Neuronal stem cell (in vitro differentiated cells): ENCODE measurements at regions not wholly inside any gene's neighbourhood (a gene's known extent, or its start where the extent isn't known, plus 50 kb on each side); places are given as distances from the start of the nearest gene placed in this dataset.

ENCODE experiments used
- DNase-seq: peaks from one replicate; pipeline ENCODE4 v3.0.0-alpha.2; 2013; ENCODE audit warnings: low spot score
- H2AFZ ChIP-seq: one replicate; pipeline ENCODE4 v1.6.1; 2013; ENCODE audit warnings: mild to moderate bottlenecking, low read length, inconsistent platforms
- H2AK5ac ChIP-seq: 2 replicates; pipeline ENCODE4 v1.6.1; 2013; ENCODE audit warnings: low read depth, mild to moderate bottlenecking, inconsistent platforms, low read length, moderate library complexity, mixed read lengths
- H2BK120ac ChIP-seq: 2 replicates; pipeline ENCODE4 v1.6.1; 2013; ENCODE audit warnings: low read depth, mild to moderate bottlenecking, inconsistent platforms, low read length, moderate library complexity, mixed read lengths
- H2BK12ac ChIP-seq: one replicate; pipeline ENCODE4 v1.6.1; 2013; ENCODE audit warnings: low read length, inconsistent platforms
- H2BK15ac ChIP-seq: 2 replicates; pipeline ENCODE4 v1.6.1; 2013; ENCODE audit warnings: mild to moderate bottlenecking, low read length, inconsistent platforms, mixed read lengths
- H2BK5ac ChIP-seq: one replicate; pipeline ENCODE4 v1.6.1; 2013; ENCODE audit warnings: inconsistent platforms, mild to moderate bottlenecking, low read length, moderate library complexity
- H3K14ac ChIP-seq: one replicate; pipeline ENCODE4 v1.6.1; 2013; ENCODE audit warnings: low read length, inconsistent platforms
- H3K18ac ChIP-seq: 2 replicates; pipeline ENCODE4 v1.6.1; 2013; ENCODE audit warnings: low read length, inconsistent platforms
- H3K23ac ChIP-seq: 2 replicates; pipeline ENCODE4 v1.6.1; 2013; ENCODE audit warnings: low read depth, mild to moderate bottlenecking, mixed read lengths, low read length, inconsistent platforms; ENCODE audit not compliant: poor library complexity
- H3K27ac ChIP-seq: replicated peaks from 3 replicates; pipeline ENCODE4 v1.5.1; 2013; ENCODE audit warnings: low read length, inconsistent platforms
- H3K27me3 ChIP-seq, 3 experiments: 2 replicates each; pipeline ENCODE4 v1.6.1; 2013; ENCODE audit warnings: low read length in 3 of 3, mild to moderate bottlenecking in 2 of 3, inconsistent platforms in 1 of 3, low read depth in 1 of 3, mixed read lengths in 1 of 3, moderate library complexity in 1 of 3; ENCODE audit not compliant: control insufficient read depth in 3 of 3, insufficient read depth in 3 of 3
- H3K36me3 ChIP-seq, 2 donors: replicated peaks in 1 of 2; 2 replicates each; pipeline ENCODE4 v1.6.1; 2013; ENCODE audit warnings: low read length in 2 of 2; ENCODE audit not compliant: control insufficient read depth in 2 of 2, insufficient read depth in 2 of 2
- H3K4ac ChIP-seq: 2 replicates; pipeline ENCODE4 v1.6.1; 2013; ENCODE audit warnings: inconsistent platforms, mild to moderate bottlenecking, low read length, moderate library complexity
- H3K4me1 ChIP-seq, 2 donors: 1 replicate in 1 of 2; 2 replicates in 1 of 2; pipeline ENCODE4 v1.6.1; 2013; ENCODE audit warnings: low read length in 2 of 2, low read depth in 1 of 2; ENCODE audit not compliant: control insufficient read depth in 2 of 2, insufficient read depth in 1 of 2
- H3K4me2 ChIP-seq: one replicate; pipeline ENCODE4 v1.6.1; 2013; ENCODE audit warnings: mild to moderate bottlenecking, low read length, inconsistent platforms; ENCODE audit not compliant: insufficient read depth, poor library complexity, severe bottlenecking
- H3K4me3 ChIP-seq, 2 donors: 2 replicates each; pipeline ENCODE4 v1.5.1; 2013; ENCODE audit warnings: low read length in 2 of 2, mild to moderate bottlenecking in 2 of 2, inconsistent platforms in 1 of 2, moderate library complexity in 1 of 2
- H3K79me1 ChIP-seq: one replicate; pipeline ENCODE4 v1.6.1; 2013; ENCODE audit warnings: low read depth, mild to moderate bottlenecking, inconsistent platforms, low read length, moderate library complexity
- H3K9ac ChIP-seq: one replicate; pipeline ENCODE4 v1.6.1; 2013; ENCODE audit warnings: mild to moderate bottlenecking, low read depth, low read length, inconsistent platforms; ENCODE audit not compliant: poor library complexity
- H3K9me3 ChIP-seq, 2 donors: replicated peaks in 1 of 2; 2 replicates each; pipeline versions ENCODE3 to v1.6.1; 2013; ENCODE audit warnings: low read length in 2 of 2, mild to moderate bottlenecking in 2 of 2, inconsistent platforms in 1 of 2, low read depth in 1 of 2, mixed read lengths in 1 of 2, moderate library complexity in 1 of 2; ENCODE audit not compliant: control insufficient read depth in 2 of 2, insufficient read depth in 1 of 2
- H4K8ac ChIP-seq: one replicate; pipeline ENCODE4 v1.6.1; 2013; ENCODE audit warnings: low read depth, mild to moderate bottlenecking, inconsistent platforms, low read length, moderate library complexity
- H4K91ac ChIP-seq: one replicate; pipeline ENCODE4 v1.6.1; 2013; ENCODE audit warnings: low read length, low read depth, mild to moderate bottlenecking, inconsistent platforms; ENCODE audit not compliant: poor library complexity
- WGBS, 2 donors: extraction: QIAGEN DNeasy Blood & Tissue Kit; methylation state at CpG; one replicate each; pipeline ENCODE4 v1.1.7; 2013; ENCODE audit warnings: missing lambda C conversion rate in 2 of 2, mixed read lengths in 1 of 2; ENCODE audit not compliant: insufficient read length in 2 of 2, insufficient replicate concordance in 1 of 2; ENCODE audit errors: extremely low coverage in 2 of 2; 5-methylcytosine and 5-hydroxymethylcytosine counted together

- Histone ChIP-seq H3K4me1 (no peaks in the 10 kb centered on the region), H2AFZ (peak overlapping the region; percentile 67), H3K9me3 (peaks cover 0 to 5% of the 10 kb centered on the region in 2 donors), H2AK5ac (no peak overlapping the region), H4K8ac (no peak overlapping the region), H2BK5ac (no peak overlapping the region), H3K14ac (no peak overlapping the region), H3K4me3 (no peak overlapping the region), H4K91ac (no peak overlapping the region), H2BK120ac (no peak overlapping the region), H2BK15ac (no peak overlapping the region), H3K27me3 (no peaks in the 10 kb centered on the region), H3K18ac (no peak overlapping the region), H3K4me2 (no peak overlapping the region), H3K23ac (no peak overlapping the region), H3K27ac (no peak overlapping the region), H3K36me3 (no peaks in the 10 kb centered on the region), H3K4ac (no peak overlapping the region), H3K9ac (no peak overlapping the region), H3K79me1 (no peaks in the 10 kb centered on the region), H2BK12ac (no peak overlapping the region)
- no CpG with 5 or more reads among the region's 1 CpG for WGBS, 2 donors
- DNase-seq: peak; percentile 3
These were observed 70.7 kb upstream of the STEAP4 start for GRCh38 chr7:88377434-88377833.

GRCh38 chr7:88368686-88369085, 62.0 kb upstream of the STEAP4 start:
- Histone ChIP-seq H4K8ac (no peak overlapping the region), H3K4me1 (no peaks in the 10 kb centered on the region), H3K23ac (no peak overlapping the region), H2BK12ac (no peak overlapping the region), H3K36me3 (no peaks in the 10 kb centered on the region), H4K91ac (no peak overlapping the region), H2BK120ac (no peak overlapping the region), H3K18ac (no peak overlapping the region), H3K4ac (no peak overlapping the region), H3K14ac (no peak overlapping the region), H2BK5ac (no peak overlapping the region), H3K9ac (no peak overlapping the region), H3K4me2 (no peak overlapping the region), H3K4me3 (no peak overlapping the region), H2AFZ (no peak overlapping the region), H3K27ac (no peak overlapping the region), H2BK15ac (no peak overlapping the region), H3K79me1 (no peaks in the 10 kb centered on the region), H2AK5ac (no peak overlapping the region), H3K27me3 (no peaks in the 10 kb centered on the region), H3K9me3 (no peaks in the 10 kb centered on the region)
- no CpG with 5 or more reads among the region's 4 CpGs for WGBS, 2 donors
- DNase-seq: no peak

- WGBS, 2 donors: no CpG with 5 or more reads among the region's 1 CpG
- Histone ChIP-seq H2BK120ac (no peak overlapping the region), H3K14ac (no peak overlapping the region), H4K8ac (no peak overlapping the region), H2AFZ (no peak overlapping the region), H3K4ac (no peak overlapping the region), H3K23ac (no peak overlapping the region), H3K4me3 (no peak overlapping the region), H3K9me3 (no peaks in the 10 kb centered on the region), H3K36me3 (no peaks in the 10 kb centered on the region), H3K4me2 (no peak overlapping the region), H4K91ac (no peak overlapping the region), H3K18ac (no peak overlapping the region), H3K4me1 (peaks cover 0 to 4% of the 10 kb centered on the region in 2 donors), H3K27me3 (no peaks in the 10 kb centered on the region), H3K9ac (no peak overlapping the region), H2BK15ac (no peak overlapping the region), H3K79me1 (no peaks in the 10 kb centered on the region), H2BK5ac (no peak overlapping the region), H3K27ac (no peak overlapping the region), H2BK12ac (no peak overlapping the region), H2AK5ac (no peak overlapping the region)
- no peak for DNase-seq
These were observed 60.2 kb upstream of the STEAP4 start for GRCh38 chr7:88366845-88367244.

GRCh38 chr7:88363869-88364268, 57.2 kb upstream of the STEAP4 start:
- H2BK120ac ChIP-seq: no peak overlapping the region
- no peak overlapping the region for H3K18ac ChIP-seq
- H3K9ac ChIP-seq: no peak overlapping the region
- no peak overlapping the region for H4K8ac ChIP-seq
- no peak overlapping the region for H2BK12ac ChIP-seq
- H4K91ac ChIP-seq: no peak overlapping the region
- no peak overlapping the region for H2AK5ac ChIP-seq
- H2BK15ac ChIP-seq: no peak overlapping the region
- no peak overlapping the region for H3K4me3 ChIP-seq
- H3K27me3 ChIP-seq: no peaks in the 10 kb centered on the region
- WGBS, 2 donors: no CpG with 5 or more reads among the region's 2 CpGs
- no peak overlapping the region for H3K4ac ChIP-seq
- no peak overlapping the region for H3K23ac ChIP-seq
- H2AFZ ChIP-seq: no peak overlapping the region
- no peak overlapping the region for H3K14ac ChIP-seq
- H3K9me3 ChIP-seq: peaks cover 0 to 2% of the 10 kb centered on the region in 2 donors
- no peaks in the 10 kb centered on the region for H3K36me3 ChIP-seq
- no peak overlapping the region for H3K27ac ChIP-seq
- no peak for DNase-seq
- peaks cover 0 to 4% of the 10 kb centered on the region in 2 donors for H3K4me1 ChIP-seq
- H3K79me1 ChIP-seq: no peaks in the 10 kb centered on the region
- no peak overlapping the region for H3K4me2 ChIP-seq
- no peak overlapping the region for H2BK5ac ChIP-seq
